Stimulated activated naive CD4-positive, alpha-beta T cell (primary cell): ENCODE measurements at regions not wholly inside any gene's neighbourhood (a gene's known extent, or its start where the extent isn't known, plus 50 kb on each side); places are given as distances from the start of the nearest gene placed in this dataset.

Experiments used
- DNase-seq, 6 experiments: peaks; one replicate each; lab custom pipeline; 2025; lab: John Stamatoyannopoulos, UW

DNA sequence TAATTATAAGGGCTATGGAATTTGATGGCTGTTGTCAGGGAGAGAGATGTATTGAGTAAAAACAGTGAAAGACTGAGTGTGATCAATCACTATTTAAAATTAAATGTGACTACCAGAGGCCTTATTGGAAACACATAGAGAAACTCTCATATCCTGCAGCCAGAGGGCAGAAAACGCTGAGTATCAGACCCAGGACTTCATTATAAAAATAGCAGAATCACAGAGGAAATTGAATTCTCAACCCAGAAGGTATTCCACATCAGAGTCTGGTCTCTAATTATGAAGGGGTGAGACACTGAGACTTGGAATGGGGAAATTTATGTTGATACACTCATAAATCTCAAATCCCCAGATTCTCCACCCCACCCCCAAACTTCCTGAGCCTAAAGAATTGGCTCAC is 69.5 kb upstream of the IL6 start:
- DNase-seq: peak in 3 of 6 experiments; percentile 1 to 25 (median 19)

DNA sequence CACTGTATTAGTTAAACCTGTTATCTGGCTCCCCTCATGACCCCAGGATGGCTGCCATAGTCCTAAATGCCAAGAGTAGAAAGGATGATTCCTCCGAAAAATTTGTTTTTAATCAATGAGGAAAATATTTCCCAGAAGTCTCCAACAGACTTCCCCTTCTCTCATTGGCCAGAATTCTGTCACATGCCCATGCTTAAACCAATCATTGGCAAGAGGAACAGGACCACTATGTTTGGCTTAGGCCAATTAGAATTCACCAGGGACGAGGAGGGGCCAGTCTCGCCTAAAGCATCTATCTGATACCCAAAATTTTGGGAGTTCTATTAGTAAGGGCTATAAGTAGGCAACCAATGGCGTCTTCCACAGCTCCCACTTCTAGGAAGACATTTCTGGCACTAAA is 71.2 kb upstream of the IL6 start:
- no peak for DNase-seq

DNA sequence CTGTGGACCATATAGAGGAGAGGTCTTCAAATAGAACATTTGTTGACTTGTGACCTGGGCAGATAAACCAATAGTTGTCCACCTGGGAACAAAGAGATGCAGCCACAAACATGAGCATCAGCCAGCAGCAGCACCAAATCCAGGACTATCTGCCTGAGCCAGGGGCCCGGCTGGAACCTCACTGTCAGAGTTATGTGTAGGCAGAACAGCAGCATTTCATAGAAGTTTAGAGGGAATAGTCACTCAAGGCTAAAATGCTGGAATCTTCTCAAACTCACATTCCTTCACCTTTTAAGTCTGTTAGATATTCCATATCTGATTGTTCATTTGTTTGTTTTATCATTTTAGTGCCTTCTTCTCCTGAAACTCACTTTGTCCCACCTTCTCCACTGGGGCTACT is 72.2 kb upstream of the IL6 start:
- no peak for DNase-seq

DNA sequence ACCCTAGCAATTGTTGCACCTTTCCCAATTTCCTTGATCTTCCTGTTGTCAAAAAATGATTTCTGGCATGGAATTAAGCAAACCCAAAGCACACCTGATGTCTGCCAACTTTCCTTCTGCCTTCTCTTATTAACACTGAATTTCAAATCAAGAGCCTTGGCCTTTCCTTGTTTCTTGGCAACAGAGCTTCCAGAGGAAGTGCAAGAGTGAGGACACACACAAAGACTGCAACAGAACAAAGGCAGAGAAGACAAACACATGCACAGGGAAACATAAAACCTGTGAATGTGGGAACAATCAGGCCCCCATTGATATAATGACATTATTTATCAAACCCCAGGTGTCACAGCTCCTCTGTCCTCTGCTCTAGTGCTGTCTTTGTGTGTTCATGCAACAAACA is 73.0 kb upstream of the IL6 start:
- no peak for DNase-seq

DNA sequence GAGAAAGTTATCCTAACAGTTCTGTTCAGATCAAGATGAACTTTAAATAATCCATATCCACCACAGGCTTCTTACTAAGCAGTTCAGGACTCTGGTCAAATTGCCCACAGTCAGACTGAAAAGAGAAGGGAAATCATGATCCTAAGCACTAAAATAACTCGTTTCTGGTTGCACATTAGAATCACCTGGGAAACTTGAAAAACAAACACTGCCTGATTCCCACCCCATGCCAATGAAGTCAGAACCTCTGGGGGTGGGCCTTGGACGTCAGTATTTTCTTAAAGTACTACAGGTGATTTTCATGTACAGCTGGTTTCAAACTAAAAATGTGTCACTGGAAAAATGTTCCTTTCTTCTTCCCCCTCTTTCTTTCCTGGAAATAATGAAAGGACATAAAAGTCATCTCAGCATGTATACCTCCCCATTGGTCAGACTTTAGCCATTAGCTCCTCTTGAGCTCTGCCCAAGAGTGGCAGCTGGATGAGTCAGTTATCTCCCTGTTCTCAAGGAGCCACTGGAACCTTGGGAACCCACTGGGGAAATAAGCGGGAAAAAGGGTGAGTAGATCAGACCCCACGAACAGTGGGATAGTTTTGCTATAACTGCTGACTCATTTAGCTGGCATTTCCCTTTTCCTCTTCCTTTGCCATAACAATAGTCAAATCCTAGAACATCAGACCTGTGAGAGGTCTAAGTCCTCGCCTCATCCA is 75.3 kb upstream of the IL6 start:
- no peak for DNase-seq

DNA sequence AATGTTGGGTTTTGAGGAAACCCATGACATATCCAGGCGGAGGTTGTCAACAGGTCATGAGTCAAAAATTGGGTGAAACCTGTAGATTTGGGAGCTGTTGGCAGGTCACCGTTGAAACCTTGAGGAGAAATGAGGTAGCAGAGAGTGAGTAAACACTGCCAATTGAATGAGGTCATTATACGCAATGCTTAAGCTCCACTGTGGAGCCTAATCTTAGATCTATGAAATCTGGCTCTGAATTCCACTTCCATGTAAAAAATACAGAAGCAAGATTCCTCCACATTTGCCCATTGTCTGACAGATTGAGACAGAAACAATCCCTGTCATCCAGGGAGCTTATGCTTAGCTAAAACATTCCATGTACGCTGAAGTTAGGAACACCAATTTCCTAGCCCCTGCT is 76.0 kb upstream of the IL6 start:
- DNase-seq: no peak

DNA sequence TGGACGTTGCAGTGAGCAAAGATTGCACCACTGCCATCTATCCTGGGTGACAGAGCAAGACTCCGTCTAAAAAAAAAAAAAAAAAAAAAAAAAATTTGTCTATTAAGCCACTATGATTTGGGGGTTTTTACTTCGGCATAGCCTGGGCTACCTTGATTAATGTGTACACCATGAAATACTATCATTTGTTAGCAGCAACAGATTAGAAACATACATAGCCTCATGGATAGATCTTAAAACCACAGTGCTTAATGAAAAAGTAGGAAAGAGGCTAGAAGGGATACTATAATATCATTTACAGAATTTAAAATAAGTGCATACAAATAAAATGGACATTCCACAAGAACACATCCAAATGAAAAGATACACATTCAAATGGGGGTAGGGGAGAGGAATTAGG is 77.3 kb upstream of the IL6 start:
- DNase-seq: no peak

DNA sequence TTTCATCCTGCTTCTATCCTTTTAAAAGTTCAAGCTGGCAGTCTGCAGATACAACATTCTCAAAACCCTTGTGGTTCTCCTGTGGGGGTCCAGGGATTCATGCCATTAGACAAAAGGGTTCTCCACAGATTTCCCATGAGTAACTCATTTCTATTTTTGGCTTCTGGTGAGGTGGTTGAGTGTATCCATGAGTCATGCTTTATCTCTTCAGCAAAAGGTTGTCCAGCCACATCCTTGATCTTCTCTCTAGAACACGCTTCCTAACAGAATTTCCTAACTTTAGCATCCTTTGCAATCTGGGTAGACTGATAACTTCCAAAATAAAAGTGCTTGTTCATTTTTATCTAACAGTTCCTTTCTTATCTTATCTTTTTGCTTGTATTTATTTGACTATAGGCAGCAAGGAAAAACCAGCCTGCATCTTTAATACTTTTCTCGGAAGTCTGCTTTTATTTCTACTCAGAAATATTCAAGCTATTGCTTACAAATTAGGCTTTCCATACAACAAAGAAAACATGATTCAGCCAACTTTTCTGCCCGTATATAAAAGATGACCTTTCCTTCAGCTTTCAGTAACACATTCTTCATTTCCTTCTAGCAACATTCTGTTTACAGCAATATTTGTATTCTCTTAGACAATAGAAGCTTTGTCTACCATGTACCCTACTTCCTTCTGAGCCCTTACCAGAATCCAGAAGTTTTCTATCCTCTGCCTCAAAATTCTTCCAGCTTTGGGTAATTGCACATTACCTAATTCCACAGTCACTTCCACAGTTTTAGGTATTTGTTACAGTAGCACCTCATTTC is 79.3 kb upstream of the IL6 start:
- no peak for DNase-seq

DNA sequence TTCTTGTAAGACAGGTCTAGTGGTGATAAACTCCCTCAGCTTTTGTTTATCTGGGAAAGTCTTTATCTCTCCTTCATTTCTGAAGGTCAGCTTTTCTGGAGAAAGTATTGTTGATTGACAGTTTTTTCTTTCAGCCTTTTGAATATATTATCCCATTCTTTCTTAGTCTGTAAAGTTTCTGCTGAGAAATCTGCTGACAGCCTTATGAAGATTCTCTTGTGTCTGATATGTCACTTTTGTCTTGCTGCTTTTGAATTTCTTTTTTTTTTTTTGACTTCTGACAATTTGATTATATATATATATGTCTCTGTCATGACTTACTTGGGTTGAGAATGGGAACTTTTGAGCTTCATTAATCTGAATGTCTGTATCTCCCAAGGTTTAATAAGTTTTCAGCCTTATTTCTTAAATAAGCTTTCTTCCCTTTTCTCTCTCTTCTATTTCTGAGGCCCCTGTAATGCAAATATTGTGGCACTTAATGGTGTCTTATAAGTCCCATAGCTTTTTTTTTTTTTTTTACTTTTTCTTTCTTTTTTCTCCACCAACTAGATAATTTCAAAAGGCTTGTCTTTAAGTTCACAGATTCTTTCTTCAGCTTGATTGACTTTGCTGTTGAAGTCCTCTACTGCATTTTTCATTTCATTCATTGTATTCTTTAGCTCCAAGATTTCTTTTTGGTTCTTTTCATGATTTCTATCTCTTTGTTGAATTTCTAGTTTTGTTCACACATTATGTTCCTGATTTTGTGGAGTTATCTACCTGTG is 81.4 kb upstream of the IL6 start:
- DNase-seq: no peak

DNA sequence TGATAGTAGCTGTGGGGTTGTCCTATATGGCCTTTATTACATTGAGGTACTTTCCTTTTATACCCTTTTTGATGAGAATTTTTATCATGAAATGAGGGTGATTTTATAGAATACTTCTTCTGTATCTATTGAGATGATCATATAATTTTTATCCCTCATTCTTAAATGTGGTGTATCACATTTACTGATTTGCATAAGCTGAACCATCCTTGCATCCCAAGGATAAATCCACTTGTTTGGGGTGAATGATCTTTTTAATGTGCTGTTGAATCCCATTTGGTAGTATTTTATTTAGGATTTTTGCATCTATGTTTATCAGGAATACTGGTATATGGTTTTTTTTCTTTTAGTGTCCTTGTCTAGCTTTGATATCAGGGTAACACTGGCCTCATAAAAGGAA is 84.5 kb upstream of the IL6 start:
- no peak for DNase-seq

DNA sequence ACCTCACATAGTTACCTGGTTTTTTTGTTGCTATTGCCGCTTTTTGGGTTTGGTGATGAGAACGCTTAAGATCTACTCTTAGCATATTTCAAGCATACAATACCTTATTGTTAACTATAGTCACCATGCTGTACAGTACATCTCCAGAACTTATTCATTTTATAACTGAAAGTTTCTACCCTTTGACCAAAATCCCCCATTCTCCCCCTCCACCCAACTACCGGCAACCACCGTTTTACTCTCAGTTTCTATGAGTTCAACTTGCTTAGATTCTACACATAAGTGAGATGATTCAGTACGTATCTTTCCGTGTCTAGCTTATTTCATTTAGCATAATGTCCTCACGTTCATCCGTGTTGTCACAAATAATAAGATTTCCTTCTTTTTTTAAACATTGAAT is 86.7 kb upstream of the IL6 start:
- no peak for DNase-seq

DNA sequence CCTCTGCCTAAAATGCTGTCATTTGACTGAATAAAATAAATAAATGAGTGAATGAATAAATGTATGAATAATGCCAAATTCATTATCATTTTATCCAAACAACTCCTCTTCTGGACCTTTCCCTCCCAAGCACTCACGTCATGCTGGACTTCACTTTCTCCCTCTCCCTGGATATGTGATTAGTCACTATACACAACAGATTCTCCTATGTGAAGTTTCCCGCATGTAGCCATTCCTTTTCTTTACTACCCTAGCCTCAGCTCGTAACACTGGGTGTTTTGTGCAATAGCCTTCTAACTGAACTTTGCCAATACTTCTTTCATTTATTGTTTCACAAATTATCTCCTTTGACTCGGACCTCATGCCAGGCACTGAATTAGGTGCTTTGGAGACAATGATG is 87.6 kb upstream of the IL6 start:
- no peak for DNase-seq

DNA sequence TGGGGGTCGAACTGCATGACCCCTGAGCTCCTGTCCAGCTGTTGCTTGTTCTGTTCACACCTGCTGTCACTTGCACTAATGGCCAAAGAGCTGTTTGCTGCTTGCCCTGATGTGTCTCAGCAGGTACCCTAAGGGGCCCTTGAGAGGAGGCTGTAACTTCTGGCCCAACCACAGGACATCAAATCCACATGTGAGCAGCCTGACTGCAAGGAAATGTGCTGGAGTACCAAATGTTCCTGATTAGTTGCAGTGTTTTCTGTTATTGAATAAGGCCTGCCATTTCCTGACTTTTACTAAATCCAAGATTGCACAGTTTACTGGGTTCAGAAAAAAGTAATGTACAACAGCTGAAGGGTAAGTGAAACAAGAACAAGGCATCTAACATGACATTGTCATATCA is 91.7 kb upstream of the IL6 start:
- no peak for DNase-seq

DNA sequence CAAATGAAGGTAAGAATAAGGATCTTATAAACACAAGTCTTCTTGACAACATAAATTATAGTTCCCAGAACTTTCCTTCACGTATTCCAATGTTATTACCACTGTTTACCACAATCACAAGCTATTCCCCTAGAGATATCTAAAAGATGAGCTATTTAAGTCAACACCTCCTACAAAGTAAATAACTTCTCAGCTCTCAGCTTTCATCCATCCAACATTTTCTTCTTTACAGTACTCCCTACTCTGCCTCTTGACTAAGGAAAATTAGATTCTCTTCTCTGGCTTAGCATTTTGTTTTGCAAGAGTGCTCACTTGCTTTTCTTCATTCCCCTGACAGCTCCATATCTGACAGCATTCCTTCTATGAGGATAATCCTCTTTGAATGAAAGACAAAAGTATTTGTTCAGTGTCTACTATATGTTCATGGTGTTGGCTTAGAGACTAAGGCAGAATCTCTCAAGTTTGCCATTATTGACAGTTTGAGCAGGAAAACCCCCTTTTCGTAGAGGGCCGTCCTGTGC is 93.0 kb upstream of the IL6 start:
- no peak for DNase-seq

DNA sequence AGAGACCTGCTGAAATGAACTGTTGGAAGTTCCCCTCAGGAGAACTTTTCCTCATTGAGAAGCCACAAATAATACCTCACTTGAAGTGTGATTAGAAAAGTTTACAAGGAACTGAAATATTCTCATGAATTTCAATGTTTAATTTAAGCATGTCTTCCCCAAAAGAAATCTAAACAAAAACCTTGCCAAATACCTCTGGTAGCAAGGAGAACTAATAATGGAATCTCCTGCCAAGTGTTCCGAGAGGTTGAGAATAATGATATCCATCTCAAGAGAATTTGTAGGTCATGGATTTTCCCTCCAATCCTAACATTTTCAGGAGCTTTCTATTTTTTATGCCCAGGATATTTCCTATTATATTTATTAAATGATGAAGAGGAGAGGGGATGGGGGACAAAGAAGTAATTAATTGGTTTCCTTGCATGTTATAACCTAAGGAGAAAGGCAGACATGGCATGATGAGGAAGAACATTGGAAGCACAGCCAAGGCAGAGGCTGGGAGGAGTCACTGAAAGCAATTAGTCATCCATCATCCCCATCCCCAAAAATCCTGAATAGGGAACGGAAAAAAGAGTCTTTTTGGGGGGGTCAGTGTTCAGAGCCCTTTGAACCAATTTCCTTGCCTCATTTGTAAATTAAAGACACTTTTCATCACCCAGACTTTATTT is 93.6 kb upstream of the IL6 start:
- no peak for DNase-seq

DNA sequence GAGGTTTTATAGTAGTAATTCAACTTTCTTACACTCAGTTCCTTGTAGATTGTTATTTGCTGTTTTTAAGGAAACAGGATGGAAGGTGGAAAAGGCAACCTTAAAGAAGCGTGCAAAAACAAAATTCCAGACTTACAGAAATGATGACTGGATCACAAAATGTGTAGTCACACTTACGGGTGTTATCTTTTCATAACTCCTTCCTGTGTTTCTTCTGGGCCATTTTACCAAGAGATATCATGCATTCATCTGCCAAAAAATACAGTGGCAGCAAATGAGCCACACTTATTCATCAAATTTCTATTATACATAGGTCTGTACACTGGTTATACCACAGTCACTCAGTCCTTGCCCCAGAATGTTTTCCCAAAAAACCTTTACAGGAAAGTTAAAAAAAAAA is 94.3 kb upstream of the IL6 start:
- DNase-seq: no peak

DNA sequence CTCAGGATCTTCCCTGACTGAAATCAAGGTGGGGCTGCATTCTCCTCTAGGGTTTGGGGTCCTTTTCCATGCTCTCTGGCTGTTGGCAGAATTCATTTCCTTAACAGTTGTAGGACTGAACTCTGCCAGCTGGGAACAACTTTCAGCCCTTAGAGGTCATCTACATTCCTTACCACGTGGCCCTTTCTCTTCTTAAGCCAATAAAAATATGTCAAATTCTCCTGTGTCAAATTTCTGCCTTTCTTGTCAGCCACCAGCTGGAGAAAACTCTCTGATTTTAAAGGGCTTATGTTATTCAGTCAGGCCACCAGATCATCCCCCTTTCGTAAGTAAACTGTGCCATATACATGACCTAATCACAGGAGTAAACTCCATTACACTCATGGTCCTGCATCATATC is 95.3 kb upstream of the IL6 start:
- no peak for DNase-seq

DNA sequence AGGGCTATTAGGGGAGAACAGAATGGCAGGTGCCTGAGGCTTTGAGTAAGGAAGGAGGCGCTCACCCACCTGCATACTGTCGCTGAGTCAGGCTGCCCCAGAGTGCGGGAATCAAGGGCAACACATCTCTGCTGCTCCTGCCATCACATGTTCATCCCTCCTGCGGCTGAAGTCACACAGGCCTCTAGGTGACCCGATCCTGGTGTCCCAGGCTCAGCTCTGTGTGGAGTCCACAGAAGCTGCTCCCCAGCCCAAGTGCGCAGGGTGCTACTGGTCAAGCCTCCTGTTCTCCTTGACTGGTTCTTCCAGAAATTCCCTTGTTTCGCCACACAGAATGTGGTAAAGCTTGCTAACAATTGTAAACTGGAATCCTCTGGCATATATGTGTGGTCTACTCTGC is 96.9 kb upstream of the IL6 start:
- DNase-seq: no peak

DNA sequence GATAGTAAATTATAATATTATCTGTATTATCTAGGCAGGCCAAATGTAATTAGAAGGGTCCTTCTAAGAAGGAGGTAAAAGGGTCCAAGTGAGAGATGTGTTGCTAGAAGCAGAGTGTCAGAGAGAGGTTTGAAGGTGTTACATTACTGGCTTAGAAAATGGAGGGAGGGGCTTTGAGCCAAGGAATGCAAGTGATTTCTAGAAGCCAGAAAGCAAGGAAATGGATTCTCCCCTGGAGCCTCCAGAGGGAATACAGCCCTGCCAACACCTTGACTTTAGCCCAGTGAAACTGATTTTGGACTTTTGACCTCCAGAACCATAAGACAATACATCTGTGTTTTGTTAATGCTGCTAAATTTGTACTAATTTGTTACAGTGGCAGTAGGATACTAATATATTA is 97.9 kb upstream of the IL6 start:
- DNase-seq: no peak

DNA sequence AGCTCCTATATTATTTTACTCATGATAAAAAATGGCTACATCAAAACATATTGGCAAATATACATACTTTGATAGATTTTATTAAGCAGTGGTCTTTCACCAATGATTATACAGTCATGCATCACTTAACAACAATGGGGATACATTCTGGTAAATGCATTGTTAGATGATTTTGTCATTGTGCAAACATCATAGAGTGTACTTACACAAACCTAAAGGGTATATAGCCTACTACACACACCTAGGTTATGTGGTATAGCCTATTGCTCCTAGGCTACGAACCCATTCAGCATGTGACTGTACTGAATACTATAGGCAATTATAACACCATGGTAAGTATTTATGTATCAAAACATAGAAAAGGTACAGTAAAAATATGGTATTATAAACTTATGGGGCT is 98.9 kb upstream of the IL6 start:
- no peak for DNase-seq

DNA sequence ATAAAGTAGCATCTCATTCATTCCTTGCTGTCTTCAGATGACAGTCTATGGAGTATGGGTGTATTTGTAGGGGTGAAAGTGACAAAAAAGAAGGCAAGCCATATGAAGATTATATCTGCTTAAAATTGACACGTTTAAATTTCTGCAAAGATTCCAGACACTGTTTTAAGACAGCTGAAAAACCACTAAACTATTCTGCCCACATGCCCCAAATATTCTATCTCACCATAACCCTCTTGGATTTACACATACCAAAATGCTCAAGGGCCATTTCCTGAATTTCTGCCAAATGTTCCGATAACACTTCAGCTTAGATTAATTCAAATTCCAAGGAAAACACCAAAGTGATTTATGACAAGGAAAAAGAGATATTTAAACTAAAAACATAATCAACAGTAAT is 99.9 kb upstream of the IL6 start:
- DNase-seq: no peak

DNA sequence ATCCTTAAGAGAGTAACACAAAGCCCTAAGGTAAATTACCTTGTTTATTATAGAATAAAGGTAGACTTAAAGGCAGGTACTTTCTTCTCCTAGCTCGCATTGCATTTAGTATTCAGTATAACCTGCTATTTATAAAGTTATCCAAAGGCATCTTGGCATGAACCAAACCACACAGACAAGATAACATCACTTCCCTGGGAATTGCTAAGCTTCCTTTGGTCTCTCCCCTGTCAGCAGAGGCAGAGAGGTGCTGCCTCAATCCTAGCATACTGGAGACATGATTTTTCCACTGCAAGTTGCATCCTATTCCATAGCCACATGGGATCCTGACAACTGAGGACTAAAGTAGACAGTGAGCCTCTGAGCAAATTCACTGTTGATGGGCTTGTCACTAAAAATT is 101.7 kb upstream of the IL6 start:
- DNase-seq: no peak
